NCI-H526 treated with DMSO at 0.1 percent for 48 hours (cell line): ENCODE measurements at regions not wholly inside any gene's neighbourhood (a gene's known extent, or its start where the extent isn't known, plus 50 kb on each side); places are given as distances from the start of the nearest gene placed in this dataset.

ENCODE experiments used
- DNase-seq: peaks from one replicate; lab custom pipeline; 2025; lab: John Stamatoyannopoulos, UW

GRCh38 chr15:29952225-29952624, 130.0 kb upstream of the TJP1 start:
- DNase-seq: no peak

GRCh38 chr15:29945943-29946596, 123.8 kb upstream of the TJP1 start:
- no peak for DNase-seq

- DNase-seq: no peak
Observed at GRCh38 chr15:29944925-29945324, 122.7 kb upstream of the TJP1 start.

- no peak for DNase-seq
Observed at GRCh38 chr15:29942548-29942947, 120.3 kb upstream of the TJP1 start.

- no peak for DNase-seq
Observed at GRCh38 chr15:29942143-29942542, 119.9 kb upstream of the TJP1 start.

GRCh38 chr15:29939404-29939803, 117.1 kb upstream of the TJP1 start:
- no peak for DNase-seq

GRCh38 chr15:29938361-29939335, 116.4 kb upstream of the TJP1 start:
- no peak for DNase-seq

GRCh38 chr15:29937956-29938355, 115.7 kb upstream of the TJP1 start:
- no peak for DNase-seq

GRCh38 chr15:29936353-29937049, 114.2 kb upstream of the TJP1 start:
- no peak for DNase-seq

- DNase-seq: no peak
Observed at GRCh38 chr15:29935296-29936004, 113.2 kb upstream of the TJP1 start.

- no peak for DNase-seq
Observed at GRCh38 chr15:29934251-29934650, 112.0 kb upstream of the TJP1 start.

- no peak for DNase-seq
Observed at GRCh38 chr15:29933042-29933803, 111.0 kb upstream of the TJP1 start.

- no peak for DNase-seq
Observed at GRCh38 chr15:29926083-29926388, 103.8 kb upstream of the TJP1 start.

GRCh38 chr15:29925227-29926082, 103.2 kb upstream of the TJP1 start:
- DNase-seq: peak; percentile 39

- DNase-seq: peak; percentile 43
Observed at GRCh38 chr15:29924750-29925149, 102.5 kb upstream of the TJP1 start.

- DNase-seq: no peak
Observed at GRCh38 chr15:29922191-29922590, 99.9 kb upstream of the TJP1 start.

- DNase-seq: no peak
Observed at GRCh38 chr15:29921130-29921601, 98.9 kb upstream of the TJP1 start.

GRCh38 chr15:29920515-29920914, 98.2 kb upstream of the TJP1 start:
- DNase-seq: no peak

- DNase-seq: no peak
Observed at GRCh38 chr15:29919380-29919881, 97.2 kb upstream of the TJP1 start.
